ENCODE measurements at regions not wholly inside any gene's neighbourhood (a gene's known extent, or its start where the extent isn't known, plus 50 kb on each side); places are given as distances from the start of the nearest gene placed in this dataset.
"Not testable (repeated sequence)": the region's sequence is repeated elsewhere in the genome, so short reads cannot be mapped to it uniquely, and the experiment has no call there.

GRCh38 chrX:40530509-40530908 is 50.3 kb upstream of the ATP6AP2 start:
- no peak for DNase-seq

DNA sequence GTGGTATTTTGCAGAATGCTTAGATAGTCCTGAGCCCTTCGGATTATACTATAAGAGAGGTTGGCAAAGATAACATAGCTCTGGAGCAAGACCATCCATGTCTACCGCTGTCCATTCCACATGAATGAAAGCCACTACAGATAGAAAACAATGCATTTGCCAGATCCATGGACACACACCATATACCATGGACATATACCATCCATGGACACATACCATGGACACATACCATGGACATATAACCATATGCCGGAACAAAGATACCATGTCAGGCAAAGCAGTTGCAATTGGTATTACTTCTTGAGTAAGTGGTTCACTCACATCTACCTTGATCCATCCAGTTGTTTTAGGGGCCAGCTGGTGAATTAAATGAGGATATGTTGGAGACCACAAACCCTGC is 53.2 kb upstream of the ATP6AP2 start:
- no peak for DNase-seq

DNA sequence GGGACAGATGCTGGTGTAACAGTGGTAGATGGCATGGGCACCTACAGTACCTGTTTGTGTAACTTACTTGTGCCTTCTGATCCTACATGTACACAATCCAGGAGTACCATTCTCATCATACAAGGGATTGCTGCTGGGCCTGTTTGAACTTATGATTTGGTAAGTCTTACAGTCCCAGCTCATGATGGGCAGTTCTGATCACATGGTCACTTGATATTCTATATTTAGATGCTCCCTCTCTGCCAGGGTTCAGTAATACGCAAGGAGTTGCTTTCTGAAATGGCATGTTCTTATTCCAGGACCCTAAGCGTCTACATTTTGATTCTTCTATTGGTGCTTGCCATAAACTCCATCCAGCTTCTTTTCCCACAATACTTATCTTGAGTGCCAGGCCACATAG is 54.4 kb upstream of the ATP6AP2 start:
- no peak for DNase-seq

- DNase-seq: not testable (repeated sequence)
Measured at GRCh38 chrX:40525901-40526300, 54.9 kb upstream of the ATP6AP2 start.

GRCh38 chrX:40524423-40524822 is 56.3 kb upstream of the ATP6AP2 start:
- no peak for DNase-seq

GRCh38 chrX:40523852-40524251 is 56.9 kb upstream of the ATP6AP2 start:
- DNase-seq: no peak

DNA sequence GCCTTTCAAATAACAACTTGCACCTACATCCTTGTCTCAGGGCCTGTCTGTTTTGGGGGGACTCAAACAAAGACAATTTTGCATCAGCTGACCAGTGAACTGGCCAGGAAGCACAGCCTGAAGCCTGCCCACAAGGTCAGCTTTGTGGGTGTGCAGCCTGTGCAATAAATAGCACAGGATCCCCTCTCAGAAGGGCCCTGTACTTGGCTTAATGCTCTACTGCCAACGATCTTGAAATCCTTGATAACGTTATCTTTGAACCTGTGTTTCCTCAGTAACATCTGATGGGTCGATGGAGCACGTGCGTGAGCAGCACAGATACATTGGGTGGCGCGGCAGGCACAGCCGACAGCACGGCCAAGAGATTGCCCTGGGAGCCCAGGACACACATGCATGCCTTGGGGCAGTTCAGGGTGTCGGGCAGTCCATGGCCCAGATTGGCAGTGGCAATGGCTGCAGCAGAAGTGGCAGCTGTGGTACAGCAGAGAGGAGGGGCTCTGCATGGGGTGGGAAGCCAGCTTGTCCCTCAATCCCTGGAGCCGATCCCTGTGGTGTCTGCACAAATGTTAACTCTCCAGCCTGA is 58.8 kb upstream of the ATP6AP2 start:
- no peak for DNase-seq

DNA sequence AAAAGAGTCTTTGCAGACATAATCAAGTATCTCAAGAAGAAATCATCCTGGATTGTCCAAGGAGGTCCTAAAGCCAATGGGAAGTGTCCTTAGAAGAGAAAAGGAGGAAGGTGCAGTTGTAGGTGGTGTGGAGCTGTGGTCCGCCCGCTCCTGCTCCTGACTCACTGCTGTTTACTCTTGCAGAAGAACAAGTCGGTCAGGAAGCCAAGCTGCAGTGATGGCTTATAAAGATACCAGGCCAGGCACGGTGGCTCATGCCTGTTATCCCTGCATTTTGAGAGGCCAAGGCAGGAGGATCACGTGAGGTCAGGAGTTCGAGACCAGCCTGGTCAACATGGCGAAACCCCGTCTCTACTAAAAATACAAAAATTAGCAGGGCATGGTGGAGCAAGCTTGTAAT is 66.4 kb upstream of the ATP6AP2 start:
- no peak for DNase-seq

- no peak for DNase-seq
Measured at GRCh38 chrX:40513835-40514234, 66.9 kb upstream of the ATP6AP2 start.

DNA sequence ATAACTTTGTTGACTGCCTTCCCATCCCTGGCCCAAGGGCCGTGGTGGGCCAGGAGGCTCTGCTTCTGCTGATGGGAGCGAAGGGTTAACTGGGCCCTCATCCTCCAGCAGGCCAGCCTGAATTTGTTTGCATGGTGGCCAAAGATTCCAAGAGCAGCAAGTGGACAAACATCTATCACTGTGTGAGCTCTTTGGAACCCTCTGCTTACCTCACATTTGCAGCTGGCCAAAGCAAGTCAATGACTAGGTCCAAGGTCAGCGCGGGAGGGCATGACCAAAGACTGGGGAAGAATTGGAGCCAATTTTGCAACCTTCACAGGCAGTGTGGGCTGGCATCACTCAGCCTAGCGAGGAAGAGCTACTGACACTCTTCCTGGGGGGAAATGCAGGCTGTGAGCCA is 67.8 kb upstream of the ATP6AP2 start:
- no peak for DNase-seq

- no peak for DNase-seq
Measured at GRCh38 chrX:40511258-40511657, 69.5 kb upstream of the ATP6AP2 start.

DNA sequence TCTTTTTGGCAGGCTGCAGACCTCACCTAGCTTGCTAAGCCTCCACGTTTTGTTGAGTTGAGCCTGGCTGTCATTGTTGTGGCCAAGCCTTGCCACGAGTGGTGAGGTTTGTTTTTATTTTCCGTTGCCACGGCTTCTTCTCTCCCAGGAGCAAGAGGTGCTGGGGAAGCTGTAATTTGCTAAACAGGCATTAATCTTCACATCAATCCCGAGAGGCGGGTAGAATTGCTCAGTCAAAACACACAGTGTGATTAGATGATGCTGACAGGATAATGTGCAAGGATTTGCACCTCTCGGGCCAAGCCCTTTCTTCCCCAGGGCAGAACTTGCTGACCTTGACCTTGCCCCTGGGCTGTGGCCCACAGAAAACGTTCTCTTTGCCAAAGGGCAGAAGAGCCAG is 72.2 kb upstream of the ATP6AP2 start:
- no peak for DNase-seq

DNA sequence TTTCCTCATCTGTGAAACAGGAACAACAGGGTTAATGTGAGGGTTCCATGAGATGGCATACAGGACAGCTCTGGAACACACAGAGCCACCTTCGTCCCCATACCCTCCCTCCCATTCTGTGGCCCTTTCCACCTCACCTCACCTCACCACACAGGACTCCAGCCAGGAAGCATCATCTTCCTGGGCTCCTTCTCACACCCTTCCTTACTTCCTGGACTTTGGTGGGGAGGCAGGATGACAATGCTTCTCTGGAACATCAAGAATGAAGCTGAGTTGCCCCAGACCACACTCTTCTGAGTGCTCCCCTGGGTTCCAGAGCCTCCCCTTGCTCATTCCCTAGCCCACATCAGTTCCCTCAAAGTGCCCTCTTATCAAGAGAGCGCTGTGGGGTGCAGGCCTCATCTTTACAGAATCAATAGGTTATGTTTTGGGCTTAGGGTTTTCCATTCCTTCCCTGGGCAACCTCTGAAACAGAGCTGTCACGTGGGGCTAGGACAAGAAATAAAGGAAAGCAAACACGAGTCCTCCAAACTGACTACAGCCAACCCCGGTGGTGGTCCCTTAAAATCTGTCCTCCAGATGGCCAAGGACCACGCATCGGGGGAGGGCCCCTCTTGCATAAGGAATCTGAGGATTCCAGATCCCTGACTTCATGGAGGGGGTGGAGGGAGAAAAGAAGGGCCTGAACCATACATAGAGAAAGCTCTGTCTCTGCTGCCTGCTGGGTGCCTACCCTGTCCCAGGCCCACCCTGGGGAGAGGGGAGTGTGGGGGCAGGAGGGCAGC is 74.4 kb upstream of the ATP6AP2 start:
- DNase-seq: no peak

GRCh38 chrX:40504801-40505605 is 75.8 kb upstream of the ATP6AP2 start:
- DNase-seq: no peak

DNA sequence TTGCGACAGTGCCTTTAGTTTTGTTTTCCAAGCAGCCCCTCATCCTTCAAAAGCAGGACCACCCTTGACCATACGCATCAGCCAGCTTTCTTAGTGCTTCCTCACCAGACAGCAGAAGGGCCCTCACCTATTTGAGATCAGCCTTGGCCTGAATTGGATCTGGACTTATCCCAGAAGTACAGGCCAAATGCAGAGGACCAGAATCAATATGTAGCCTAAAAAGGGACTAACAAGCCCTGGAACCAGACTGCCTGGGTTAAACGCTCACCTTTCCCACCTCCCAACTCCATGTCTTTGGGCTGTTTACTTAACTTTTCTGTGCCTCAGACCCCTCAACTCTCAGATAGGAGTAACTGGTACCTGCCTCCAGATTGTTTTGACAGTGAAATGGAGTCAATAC is 77.7 kb upstream of the ATP6AP2 start:
- no peak for DNase-seq

GRCh38 chrX:40502688-40503087 is 78.1 kb upstream of the ATP6AP2 start:
- DNase-seq: no peak

DNA sequence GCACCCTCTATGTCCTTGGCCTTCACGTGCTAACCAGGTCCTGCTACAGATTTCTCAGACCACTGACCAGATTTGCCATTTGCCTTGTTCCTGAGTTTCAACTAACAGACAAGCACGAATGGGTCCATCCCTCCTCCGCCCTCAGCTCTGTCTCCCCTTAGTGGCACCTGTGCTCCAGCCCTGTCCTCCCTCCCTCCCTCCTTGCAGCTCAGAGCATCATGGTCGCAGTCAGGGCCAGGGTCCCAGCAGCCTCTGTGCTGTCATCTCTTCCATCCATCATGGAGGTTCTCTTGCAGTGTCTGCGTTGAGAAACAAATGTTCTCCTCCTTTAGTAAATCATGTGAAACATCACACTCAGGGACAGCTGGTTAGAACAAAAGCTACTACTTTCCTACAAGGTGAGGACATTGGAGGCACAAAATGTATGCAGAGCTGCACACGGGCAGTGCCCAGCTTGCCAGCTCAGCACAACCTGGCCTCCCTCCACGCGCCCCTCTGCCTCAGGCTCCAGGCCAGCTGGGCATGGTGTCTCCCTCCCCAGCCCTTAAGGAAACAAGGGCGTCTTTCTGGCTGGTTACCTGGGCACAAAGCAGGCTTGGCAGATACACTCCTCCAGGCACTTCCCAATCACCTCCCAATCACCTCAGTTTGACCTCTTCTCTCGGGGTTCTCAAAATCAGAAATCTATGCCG is 79.5 kb upstream of the ATP6AP2 start:
- DNase-seq: no peak

DNA sequence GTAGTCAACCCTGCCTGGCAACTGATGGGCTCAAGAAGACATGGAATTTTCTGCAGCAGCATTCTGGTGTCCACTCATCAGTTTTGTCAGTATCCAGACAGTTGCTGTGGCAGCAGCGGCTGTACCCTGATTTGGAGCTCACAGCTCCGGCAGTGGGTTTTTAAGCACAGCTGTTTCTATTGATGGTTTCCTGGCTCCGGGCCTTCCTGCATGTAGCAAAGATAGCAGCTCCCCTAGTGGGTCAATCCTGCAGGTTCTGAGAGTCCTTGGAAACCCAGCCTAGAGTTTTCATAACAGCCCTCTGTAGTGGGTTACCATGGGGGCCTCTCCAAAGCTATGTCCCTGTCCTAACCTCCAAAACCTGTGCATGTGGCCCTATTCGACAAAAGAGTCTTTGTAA is 84.0 kb upstream of the ATP6AP2 start:
- DNase-seq: no peak

DNA sequence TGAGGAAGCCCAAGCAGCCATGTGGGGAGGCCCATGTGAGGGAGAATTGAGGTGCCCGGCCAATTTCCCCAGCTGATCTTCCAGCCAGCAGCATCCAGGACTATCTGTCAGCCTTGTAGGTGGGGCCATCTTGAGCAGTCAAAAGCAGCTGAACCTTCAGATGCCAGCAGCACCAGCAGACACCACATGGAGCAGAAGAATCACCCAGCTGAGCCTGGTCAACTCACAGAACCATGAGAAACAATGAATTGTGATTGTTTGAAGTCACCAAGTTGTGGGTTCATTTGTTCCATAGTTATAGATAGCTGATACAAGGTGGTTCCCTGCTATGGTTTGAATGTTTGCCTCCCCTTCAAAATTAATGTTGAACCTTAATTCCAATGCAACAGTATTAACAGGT is 85.1 kb upstream of the ATP6AP2 start:
- no peak for DNase-seq

- no peak for DNase-seq
Measured at GRCh38 chrX:40494005-40494404, 86.8 kb upstream of the ATP6AP2 start.

DNA sequence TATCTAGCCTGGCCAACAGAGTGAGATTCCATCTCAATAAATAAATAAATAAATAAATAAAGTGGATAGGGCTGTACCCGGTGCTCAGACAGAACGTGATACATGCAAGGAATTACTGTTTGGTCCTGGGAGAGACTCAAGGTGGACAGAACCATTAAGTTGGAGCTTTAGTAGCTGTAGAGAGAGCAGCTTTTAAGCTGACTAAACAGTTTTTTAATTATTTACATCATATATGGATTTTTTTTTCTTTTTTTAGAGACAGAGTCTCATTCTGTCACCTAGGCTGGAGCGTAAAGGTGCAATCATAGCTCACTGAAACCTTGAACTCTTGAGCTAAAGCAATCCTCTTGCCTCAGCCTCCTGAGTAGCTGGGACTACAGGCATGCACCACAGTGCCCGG is 92.5 kb upstream of the ATP6AP2 start:
- no peak for DNase-seq

DNA sequence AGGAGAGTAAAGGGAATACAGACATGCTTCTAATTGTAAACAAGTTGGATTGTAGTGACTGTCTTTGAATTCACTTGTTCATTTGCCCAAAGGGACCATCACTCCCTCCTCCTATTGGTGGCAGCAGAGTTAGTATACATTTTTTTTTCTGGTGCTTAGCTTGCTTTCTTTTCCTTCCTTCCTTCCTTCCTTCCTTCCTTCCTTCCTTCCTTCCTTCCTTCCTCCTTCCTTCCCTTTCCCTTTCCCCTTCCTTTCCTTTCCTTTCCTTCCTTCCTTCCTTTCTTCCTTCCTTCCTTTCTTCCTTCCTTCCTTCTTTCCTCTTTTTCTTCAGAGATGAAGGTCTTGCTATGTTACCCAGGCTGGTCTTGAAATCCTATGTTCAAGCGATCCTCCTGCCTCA is 94.8 kb upstream of the ATP6AP2 start:
- no peak for DNase-seq

DNA sequence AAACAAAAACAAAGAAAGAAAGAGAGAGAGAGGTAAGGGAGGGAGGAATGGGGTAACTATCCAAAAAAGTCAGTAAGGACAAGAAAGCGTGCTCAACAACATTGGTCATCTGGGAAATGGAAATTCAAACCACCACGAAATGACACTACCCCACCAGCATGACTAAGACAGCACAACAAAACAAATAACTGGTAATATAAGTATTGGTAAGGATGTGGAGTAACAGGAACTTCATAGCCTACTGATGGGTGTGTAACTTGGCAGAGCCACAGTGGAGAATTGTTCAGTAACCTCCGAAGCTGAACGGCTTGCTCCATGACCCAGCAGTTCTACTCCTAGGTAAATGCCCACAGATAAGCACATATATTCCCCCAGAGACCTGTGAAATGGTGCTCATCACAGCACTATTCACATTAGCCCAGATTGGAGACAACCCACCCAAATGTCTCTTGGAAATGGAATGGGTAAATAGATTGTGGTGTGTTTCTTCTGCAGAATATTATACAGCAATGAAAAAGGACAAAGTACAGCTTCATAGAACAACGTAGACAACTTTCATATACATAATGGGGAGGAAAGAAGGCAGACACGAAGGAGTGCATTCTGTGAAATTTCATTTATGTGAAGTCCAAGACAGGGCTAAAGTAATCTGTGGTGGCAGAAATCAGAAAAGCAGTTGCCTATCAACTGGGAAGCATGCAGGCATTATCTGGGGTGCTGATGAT is 95.5 kb upstream of the ATP6AP2 start:
- no peak for DNase-seq

All from AML-193 (cell line).